K562 (cell line): ENCODE measurements at regions not wholly inside any gene's neighbourhood (a gene's known extent, or its start where the extent isn't known, plus 50 kb on each side); places are given as distances from the start of the nearest gene placed in this dataset.

Experiments
- CGGBP1 ChIP-seq: fragments of 250-450 bp; sonication (Bioruptor Pico); IDR thresholded peaks from 2 replicates; pipeline ENCODE4 v1.9.0; 2021; ENCODE audit warnings: mild to moderate bottlenecking
- FOXM1 ChIP-seq, 2 experiments: fragments of 450-650 bp in 1 of 2; sonication (generic) in 1 of 2; formaldehyde crosslinking in 1 of 2; IDR thresholded peaks; 2 replicates each; pipeline versions ENCODE4 v1.6.1 to v1.9.0; 2017 to 2022; ENCODE audit warnings: low read depth in 2 of 2, mild to moderate bottlenecking in 2 of 2, missing genetic modification reagents in 1 of 2, moderate library complexity in 1 of 2
- NFYB ChIP-seq: IDR thresholded peaks from 2 replicates; pipeline ENCODE4 v1.6.1; 2011; ENCODE audit warnings: mild to moderate bottlenecking, moderate library complexity; ENCODE audit not compliant: insufficient read length; ENCODE audit errors: extremely low read depth
- RBBP5 ChIP-seq: fragments of 200-600 bp; sonication (generic); IDR thresholded peaks from 2 replicates; pipeline ENCODE4 v1.6.1; 2012; ENCODE audit warnings: borderline replicate concordance, mild to moderate bottlenecking, low read length, control low read depth, inconsistent platforms; ENCODE audit not compliant: insufficient read depth, poor library complexity, severe bottlenecking
- TAF7 ChIP-seq: fragments of 450-650 bp; IDR thresholded peaks from 2 replicates; pipeline ENCODE4 v1.6.1; 2016; ENCODE audit warnings: missing genetic modification characterization, missing compliant biosample characterization
- TGIF2 ChIP-seq: sonication (generic); formaldehyde crosslinking; IDR thresholded peaks from 2 replicates; pipeline ENCODE4 v1.8.1; 2022; ENCODE audit warnings: mild to moderate bottlenecking, missing genetic modification reagents, moderate library complexity
- ZBTB17 ChIP-seq: fragments of 450-650 bp; formaldehyde crosslinking; IDR thresholded peaks from 2 replicates; pipeline ENCODE4 v1.4.0; 2020; ENCODE audit warnings: mild to moderate bottlenecking
- ZFP36 ChIP-seq: fragments of 150-350 bp; IDR thresholded peaks from 2 replicates; pipeline ENCODE4 v1.6.1; 2018; ENCODE audit warnings: low read length, low read depth; ENCODE audit not compliant: partially characterized antibody
- TF ChIP-seq, protein P1 (sequence below), 3 experiments: IDR thresholded peaks in 2 of 3; conservative IDR thresholded peaks in 1 of 3; 2 replicates each; pipeline ENCODE4 v1.5.1; 2011 to 2012; ENCODE audit warnings: low read length in 3 of 3, mild to moderate bottlenecking in 3 of 3, control low read depth in 2 of 3, improper control_type of control experiment in 1 of 3, inconsistent platforms in 1 of 3, low read depth in 1 of 3, mixed read lengths in 1 of 3, moderate library complexity in 1 of 3; ENCODE audit not compliant: insufficient read depth in 2 of 3
- TF ChIP-seq, protein P2 (sequence below), 3 experiments: fragments of 200-800 bp in 1 of 3; sonication (Bioruptor generic) in 1 of 3; sonication (generic) in 1 of 3; formaldehyde crosslinking in 1 of 3; IDR thresholded peaks; 2 replicates each; pipeline versions ENCODE4 v1.6.1 to v1.8.0; 2016 to 2022; ENCODE audit warnings: mild to moderate bottlenecking in 2 of 3, missing compliant biosample characterization in 2 of 3, missing genetic modification characterization in 2 of 3, missing genetic modification reagents in 1 of 3

GRCh38 chr6:129938249-129939020 lies 77.3 kb upstream of the TMEM244 start:
- TF ChIP-seq ZFP36 (no peak), ZBTB17 (no peak), CGGBP1 (CRISPR knock-in tag) (no peak), FOXM1 (IDR thresholded peaks at IDR 0.05; ENCODE audit: low read depth) (no peak), FOXM1 (CRISPR knock-in tag; IDR thresholded peaks at IDR 0.05; ENCODE audit: low read depth) (no peak), NFYB (no peak), TGIF2 (no peak), RBBP5 (no peak), TAF7 (tag) (no peak)
- TF ChIP-seq, protein P1, sequence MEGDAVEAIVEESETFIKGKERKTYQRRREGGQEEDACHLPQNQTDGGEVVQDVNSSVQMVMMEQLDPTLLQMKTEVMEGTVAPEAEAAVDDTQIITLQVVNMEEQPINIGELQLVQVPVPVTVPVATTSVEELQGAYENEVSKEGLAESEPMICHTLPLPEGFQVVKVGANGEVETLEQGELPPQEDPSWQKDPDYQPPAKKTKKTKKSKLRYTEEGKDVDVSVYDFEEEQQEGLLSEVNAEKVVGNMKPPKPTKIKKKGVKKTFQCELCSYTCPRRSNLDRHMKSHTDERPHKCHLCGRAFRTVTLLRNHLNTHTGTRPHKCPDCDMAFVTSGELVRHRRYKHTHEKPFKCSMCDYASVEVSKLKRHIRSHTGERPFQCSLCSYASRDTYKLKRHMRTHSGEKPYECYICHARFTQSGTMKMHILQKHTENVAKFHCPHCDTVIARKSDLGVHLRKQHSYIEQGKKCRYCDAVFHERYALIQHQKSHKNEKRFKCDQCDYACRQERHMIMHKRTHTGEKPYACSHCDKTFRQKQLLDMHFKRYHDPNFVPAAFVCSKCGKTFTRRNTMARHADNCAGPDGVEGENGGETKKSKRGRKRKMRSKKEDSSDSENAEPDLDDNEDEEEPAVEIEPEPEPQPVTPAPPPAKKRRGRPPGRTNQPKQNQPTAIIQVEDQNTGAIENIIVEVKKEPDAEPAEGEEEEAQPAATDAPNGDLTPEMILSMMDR (IDR thresholded peaks at IDR 0.05 in 2 of 3, conservative IDR thresholded peaks at IDR 0.05 in 1 of 3; ENCODE audit: insufficient read depth in 2 of 3, low read depth in 1 of 3, low read length in 3 of 3): no peak
- TF ChIP-seq, protein P2, sequence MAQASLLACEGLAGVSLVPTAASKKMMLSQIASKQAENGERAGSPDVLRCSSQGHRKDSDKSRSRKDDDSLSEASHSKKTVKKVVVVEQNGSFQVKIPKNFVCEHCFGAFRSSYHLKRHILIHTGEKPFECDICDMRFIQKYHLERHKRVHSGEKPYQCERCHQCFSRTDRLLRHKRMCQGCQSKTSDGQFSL (CRISPR knock-in tag; IDR thresholded peaks at IDR 0.05): no peak
- TF ChIP-seq, protein P2 (tag; IDR thresholded peaks at IDR 0.05): no peak
